ENCODE measurements at regions not wholly inside any gene's neighbourhood (a gene's known extent, or its start where the extent isn't known, plus 50 kb on each side); places are given as distances from the start of the nearest gene placed in this dataset.

GRCh38 chr7:47104206-47104549 lies 477.7 kb downstream of the TNS3 start:
- H4K20me1 ChIP-seq (ENCODE audit: control insufficient read depth, insufficient read depth): no peaks in the 10 kb centered on the region
- BruUV-seq (replicated peaks): no TSS peak
- ATAC-seq: no peak

More at GRCh38 chr7:47104206-47104549, 477.7 kb downstream of the TNS3 start:
- Histone ChIP-seq H3K27ac (ENCODE audit: control insufficient read depth, insufficient read depth) (no peak overlapping the region), H3K79me2 (ENCODE audit: control insufficient read depth, insufficient read depth, low read length) (no peaks in the 10 kb centered on the region), H2AFZ (ENCODE audit: control insufficient read depth, low read depth, low read length) (no peak overlapping the region), H3K9me3 (replicated peaks; ENCODE audit: control insufficient read depth, insufficient read depth, low read length) (no peaks in the 10 kb centered on the region), H3K27me3 (replicated peaks in 1 of 2; ENCODE audit: control insufficient read depth in 2 of 2, insufficient read depth in 2 of 2, low read length in 1 of 2) (no peaks in the 10 kb centered on the region), H3K4me3 (no peak overlapping the region), H3K4me1 (ENCODE audit: control insufficient read depth, insufficient read depth, low read length) (no peaks in the 10 kb centered on the region), H3K36me3 (ENCODE audit: control insufficient read depth in 2 of 2, insufficient read depth in 2 of 2, low read length in 1 of 2) (no peaks in the 10 kb centered on the region), H3K4me2 (ENCODE audit: control insufficient read depth, insufficient read depth) (no peak overlapping the region), H3K9ac (ENCODE audit: control insufficient read depth, insufficient read depth, low read length) (no peak overlapping the region)
- in situ Hi-C loops (cut with MboI): no loop called here
- RAD21 ChIA-PET (ENCODE audit: unreplicated experiment): no interaction called here
- no peak for FAIRE-seq
- POLR2A ChIA-PET: no interaction called here
- TF ChIP-seq ZNF217 (IDR thresholded peaks at IDR 0.05): no peak
- no peak for TF ChIP-seq E4F1 (IDR thresholded peaks at IDR 0.05; ENCODE audit: borderline replicate concordance, partially characterized antibody)
- TF ChIP-seq WRNIP1 (IDR thresholded peaks at IDR 0.05; ENCODE audit: borderline replicate concordance, low read depth, low read length): no peak
- no peak for TF ChIP-seq SUPT20H (IDR thresholded peaks at IDR 0.05; ENCODE audit: borderline replicate concordance, control insufficient read depth, low read depth, low read length)
- TF ChIP-seq SREBF1 (IDR thresholded peaks at IDR 0.05; ENCODE audit: low read length): no peak
- TF ChIP-seq IRF4 (IDR thresholded peaks at IDR 0.05; ENCODE audit: low read depth, low read length): no peak
- TF ChIP-seq, protein P1, sequence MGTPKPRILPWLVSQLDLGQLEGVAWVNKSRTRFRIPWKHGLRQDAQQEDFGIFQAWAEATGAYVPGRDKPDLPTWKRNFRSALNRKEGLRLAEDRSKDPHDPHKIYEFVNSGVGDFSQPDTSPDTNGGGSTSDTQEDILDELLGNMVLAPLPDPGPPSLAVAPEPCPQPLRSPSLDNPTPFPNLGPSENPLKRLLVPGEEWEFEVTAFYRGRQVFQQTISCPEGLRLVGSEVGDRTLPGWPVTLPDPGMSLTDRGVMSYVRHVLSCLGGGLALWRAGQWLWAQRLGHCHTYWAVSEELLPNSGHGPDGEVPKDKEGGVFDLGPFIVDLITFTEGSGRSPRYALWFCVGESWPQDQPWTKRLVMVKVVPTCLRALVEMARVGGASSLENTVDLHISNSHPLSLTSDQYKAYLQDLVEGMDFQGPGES (IDR thresholded peaks at IDR 0.05): no peak
- TF ChIP-seq SIX5 (IDR thresholded peaks at IDR 0.05; ENCODE audit: low read depth, low read length, severe bottlenecking): no peak
- TF ChIP-seq BRCA1 (IDR thresholded peaks at IDR 0.05; ENCODE audit: low read depth, low read length): no peak
- TF ChIP-seq, protein P2, sequence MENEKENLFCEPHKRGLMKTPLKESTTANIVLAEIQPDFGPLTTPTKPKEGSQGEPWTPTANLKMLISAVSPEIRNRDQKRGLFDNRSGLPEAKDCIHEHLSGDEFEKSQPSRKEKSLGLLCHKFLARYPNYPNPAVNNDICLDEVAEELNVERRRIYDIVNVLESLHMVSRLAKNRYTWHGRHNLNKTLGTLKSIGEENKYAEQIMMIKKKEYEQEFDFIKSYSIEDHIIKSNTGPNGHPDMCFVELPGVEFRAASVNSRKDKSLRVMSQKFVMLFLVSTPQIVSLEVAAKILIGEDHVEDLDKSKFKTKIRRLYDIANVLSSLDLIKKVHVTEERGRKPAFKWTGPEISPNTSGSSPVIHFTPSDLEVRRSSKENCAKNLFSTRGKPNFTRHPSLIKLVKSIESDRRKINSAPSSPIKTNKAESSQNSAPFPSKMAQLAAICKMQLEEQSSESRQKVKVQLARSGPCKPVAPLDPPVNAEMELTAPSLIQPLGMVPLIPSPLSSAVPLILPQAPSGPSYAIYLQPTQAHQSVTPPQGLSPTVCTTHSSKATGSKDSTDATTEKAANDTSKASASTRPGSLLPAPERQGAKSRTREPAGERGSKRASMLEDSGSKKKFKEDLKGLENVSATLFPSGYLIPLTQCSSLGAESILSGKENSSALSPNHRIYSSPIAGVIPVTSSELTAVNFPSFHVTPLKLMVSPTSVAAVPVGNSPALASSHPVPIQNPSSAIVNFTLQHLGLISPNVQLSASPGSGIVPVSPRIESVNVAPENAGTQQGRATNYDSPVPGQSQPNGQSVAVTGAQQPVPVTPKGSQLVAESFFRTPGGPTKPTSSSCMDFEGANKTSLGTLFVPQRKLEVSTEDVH (IDR thresholded peaks at IDR 0.05; ENCODE audit: low read depth, partially characterized antibody): no peak
- no peak for TF ChIP-seq EZH2 (IDR thresholded peaks at IDR 0.05; ENCODE audit: borderline replicate concordance, control insufficient read depth, low read depth, low read length)
- TF ChIP-seq MEF2B (IDR thresholded peaks at IDR 0.05; ENCODE audit: partially characterized antibody, poor library complexity, severe bottlenecking): no peak
- no peak for TF ChIP-seq BMI1 (IDR thresholded peaks at IDR 0.05; ENCODE audit: borderline replicate concordance)
- no peak for TF ChIP-seq POLR2AphosphoS5 (IDR thresholded peaks at IDR 0.05; ENCODE audit: low read length)
- no peak for TF ChIP-seq DPF2 (IDR thresholded peaks at IDR 0.05)
- no peak for TF ChIP-seq KLF5 (IDR thresholded peaks at IDR 0.05; ENCODE audit: partially characterized antibody)
- TF ChIP-seq SMAD1 (IDR thresholded peaks at IDR 0.05; ENCODE audit: low read depth, partially characterized antibody): no peak
- DNase-seq (ENCODE audit: low read depth, low spot score): no peak
- SMC1A ChIA-PET (ENCODE audit: uncharacterized antibody, unreplicated experiment): no interaction called here
- CTCF ChIA-PET: no interaction called here
- intact Hi-C loops (cut with micrococcal nuclease; ENCODE audit: unreplicated experiment): no loop called here
- 77% methylated on average over 4 of the region's 4 CpGs for WGBS (ENCODE audit: insufficient coverage, insufficient replicate concordance, low lambda C conversion rate, missing lambda C conversion rate)
